ENCODE measurements at regions not wholly inside any gene's neighbourhood (a gene's known extent, or its start where the extent isn't known, plus 50 kb on each side); places are given as distances from the start of the nearest gene placed in this dataset.
"Not testable (repeated sequence)": the region's sequence is repeated elsewhere in the genome, so short reads cannot be mapped to it uniquely, and the experiment has no call there.

- no peak for DNase-seq
These were observed 182.8 kb upstream of the TSHZ3 start for GRCh38 chr19:31532034-31532433.

GRCh38 chr19:31533114-31533513, 183.9 kb upstream of the TSHZ3 start:
- no peak for DNase-seq

GRCh38 chr19:31534231-31534630, 185.0 kb upstream of the TSHZ3 start:
- no peak for DNase-seq

GRCh38 chr19:31534786-31535657, 185.8 kb upstream of the TSHZ3 start:
- no peak for DNase-seq

GRCh38 chr19:31535691-31536460, 186.6 kb upstream of the TSHZ3 start:
- DNase-seq, result no peak

GRCh38 chr19:31537136-31537535, 187.9 kb upstream of the TSHZ3 start:
- no peak for DNase-seq

- not testable (repeated sequence) for DNase-seq
These were observed 188.7 kb upstream of the TSHZ3 start for GRCh38 chr19:31537902-31538301.

- no peak for DNase-seq
These were observed 189.6 kb upstream of the TSHZ3 start for GRCh38 chr19:31538879-31539278.

GRCh38 chr19:31539386-31539785, 190.2 kb upstream of the TSHZ3 start:
- DNase-seq, result no peak

- DNase-seq, result no peak
These were observed 192.2 kb upstream of the TSHZ3 start for GRCh38 chr19:31541396-31541795.

- DNase-seq, result no peak
These were observed 194.2 kb upstream of the TSHZ3 start for GRCh38 chr19:31543456-31543855.

GRCh38 chr19:31545777-31546176, 196.5 kb upstream of the TSHZ3 start:
- no peak for DNase-seq

- no peak for DNase-seq
These were observed 197.1 kb upstream of the TSHZ3 start for GRCh38 chr19:31546205-31546960.

GRCh38 chr19:31548941-31549340, 199.7 kb upstream of the TSHZ3 start:
- no peak for DNase-seq

GRCh38 chr19:31553112-31553845, 204.0 kb upstream of the TSHZ3 start:
- DNase-seq, result no peak

- no peak for DNase-seq
These were observed 204.6 kb upstream of the TSHZ3 start for GRCh38 chr19:31553846-31554215.

GRCh38 chr19:31554360-31554759, 205.1 kb upstream of the TSHZ3 start:
- DNase-seq, result no peak

GRCh38 chr19:31555634-31556215, 206.5 kb upstream of the TSHZ3 start:
- DNase-seq, result no peak

GRCh38 chr19:31559494-31559893, 210.3 kb upstream of the TSHZ3 start:
- no peak for DNase-seq

GRCh38 chr19:31560086-31561060, 211.1 kb upstream of the TSHZ3 start:
- DNase-seq, result no peak

GRCh38 chr19:31562966-31563612, 213.9 kb upstream of the TSHZ3 start:
- DNase-seq, result no peak

Measured in activated CD4-positive, alpha-beta T cell treated with anti-CD3 and anti-CD28 coated beads, Interleukin-2, amount 50 U/mL, for 1 hour (primary cell).